Anterior cingulate cortex (tissue), 58 donors: ENCODE measurements at regions not wholly inside any gene's neighbourhood (a gene's known extent, or its start where the extent isn't known, plus 50 kb on each side); places are given as distances from the start of the nearest gene placed in this dataset.
A peak's percentile ranks its signal among the peaks of the same experiment; 100 is the strongest.

Source experiments
- DNase-seq, 58 donors: peaks; one replicate each; lab custom pipeline; 2025; lab: John Stamatoyannopoulos, UW

- DNase-seq: no peak
Measured at GRCh38 chr18:34583895-34584294, 126.2 kb upstream of the DTNA start.

DNA sequence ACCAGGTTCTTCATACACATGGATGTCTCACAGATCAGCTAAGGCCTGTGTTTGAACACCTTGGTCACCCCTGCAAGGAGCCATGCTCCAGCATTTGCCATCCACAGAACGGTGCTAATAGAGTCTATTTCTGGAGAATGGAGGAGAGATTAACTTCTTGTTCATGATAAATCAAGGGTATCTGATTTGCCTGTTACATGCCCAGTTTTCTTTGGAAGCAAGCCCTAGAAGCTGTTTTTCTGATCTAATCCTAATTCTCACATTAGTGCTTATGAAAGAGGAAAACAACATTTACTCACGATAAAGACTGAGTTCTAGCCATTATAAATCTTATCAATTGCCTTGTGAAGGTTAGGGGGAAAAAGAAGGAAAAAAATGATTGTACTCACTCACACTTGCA is 119.6 kb upstream of the DTNA start:
- no peak for DNase-seq

GRCh38 chr18:34591920-34592444 is 118.1 kb upstream of the DTNA start:
- DNase-seq: no peak

GRCh38 chr18:34592481-34592880 is 117.6 kb upstream of the DTNA start:
- peak in 1 of 58 donors; percentile 26 for DNase-seq

GRCh38 chr18:34592961-34593382 is 117.1 kb upstream of the DTNA start:
- DNase-seq: peak in 51 of 58 donors; percentile 12 to 82 (median 48)

- DNase-seq: no peak
Measured at GRCh38 chr18:34594266-34594665, 115.8 kb upstream of the DTNA start.

DNA sequence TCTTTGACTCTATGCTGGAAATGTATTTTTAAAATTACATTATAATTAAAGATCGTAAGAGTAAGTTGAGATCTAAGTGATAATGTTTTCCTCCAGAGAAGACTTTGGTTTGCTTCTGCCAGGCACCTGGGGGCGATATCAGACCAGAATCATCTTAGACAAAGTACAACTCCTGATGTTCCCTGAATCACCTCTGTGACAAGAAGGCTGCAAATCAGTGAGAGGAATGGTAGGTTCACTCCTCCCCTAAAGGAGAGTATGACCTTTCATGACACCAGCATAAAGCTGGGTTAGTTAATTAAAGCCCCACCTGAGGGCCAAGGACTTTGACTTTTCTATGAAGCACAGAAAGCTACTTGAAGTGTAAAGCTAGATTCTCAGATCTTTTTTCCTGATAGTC is 114.4 kb upstream of the DTNA start:
- DNase-seq: peak in 3 of 58 donors; percentile 5 to 10 (median 7)

- no peak for DNase-seq
Measured at GRCh38 chr18:34598120-34598635, 111.9 kb upstream of the DTNA start.

GRCh38 chr18:34600158-34600557 is 109.9 kb upstream of the DTNA start:
- DNase-seq: no peak

GRCh38 chr18:34600874-34601656 is 109.0 kb upstream of the DTNA start:
- DNase-seq: no peak

DNA sequence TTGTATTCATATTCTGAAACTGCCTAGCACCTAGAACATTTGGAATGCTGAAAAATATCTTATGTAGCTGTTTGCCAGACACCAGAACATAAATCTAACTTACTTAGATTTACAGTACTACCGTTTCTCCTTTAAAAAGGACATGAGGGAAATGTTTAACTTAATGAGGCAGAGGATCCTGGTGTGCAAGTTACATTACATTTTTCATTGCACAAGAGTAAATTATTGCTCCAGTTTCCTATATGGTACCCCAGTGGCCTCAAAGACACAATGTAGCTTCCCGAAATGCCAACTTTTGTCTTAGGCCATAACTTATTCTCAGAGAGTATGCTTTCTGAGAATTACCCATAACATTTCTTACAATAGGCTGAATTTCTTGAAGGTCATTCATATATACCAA is 105.5 kb upstream of the DTNA start:
- no peak for DNase-seq

GRCh38 chr18:34606851-34607250 is 103.2 kb upstream of the DTNA start:
- no peak for DNase-seq

GRCh38 chr18:34608064-34608463 is 102.0 kb upstream of the DTNA start:
- no peak for DNase-seq

DNA sequence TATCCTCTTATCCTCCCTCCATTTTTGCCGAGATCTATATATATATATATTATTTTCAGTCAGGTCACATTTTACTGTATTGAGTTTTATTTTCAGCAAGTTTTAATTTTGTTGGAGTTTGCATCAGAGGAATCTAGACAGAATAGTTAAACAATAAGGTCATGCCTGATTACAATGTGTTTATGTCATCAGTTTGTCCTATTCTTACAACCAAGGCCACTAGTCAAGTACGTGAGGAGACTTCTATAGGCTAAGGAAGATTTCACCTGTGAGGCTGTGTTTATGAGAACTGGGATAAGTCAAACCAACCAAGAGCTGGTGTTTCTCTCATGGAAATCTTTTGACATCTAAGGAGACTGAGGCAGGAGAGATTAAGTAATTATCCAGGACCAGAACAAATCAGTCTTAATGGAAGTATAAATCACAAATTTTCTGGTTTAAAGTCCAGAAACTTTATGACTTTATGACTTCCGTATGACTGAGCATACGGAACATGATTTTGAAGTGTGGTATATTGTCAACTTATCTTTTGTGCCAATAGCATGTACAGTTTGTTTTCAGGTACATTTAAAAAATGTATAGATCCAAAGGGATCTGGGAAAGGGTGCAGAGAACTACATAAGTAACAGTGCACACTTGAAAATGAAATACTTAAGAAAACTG is 100.0 kb upstream of the DTNA start:
- DNase-seq: no peak

DNA sequence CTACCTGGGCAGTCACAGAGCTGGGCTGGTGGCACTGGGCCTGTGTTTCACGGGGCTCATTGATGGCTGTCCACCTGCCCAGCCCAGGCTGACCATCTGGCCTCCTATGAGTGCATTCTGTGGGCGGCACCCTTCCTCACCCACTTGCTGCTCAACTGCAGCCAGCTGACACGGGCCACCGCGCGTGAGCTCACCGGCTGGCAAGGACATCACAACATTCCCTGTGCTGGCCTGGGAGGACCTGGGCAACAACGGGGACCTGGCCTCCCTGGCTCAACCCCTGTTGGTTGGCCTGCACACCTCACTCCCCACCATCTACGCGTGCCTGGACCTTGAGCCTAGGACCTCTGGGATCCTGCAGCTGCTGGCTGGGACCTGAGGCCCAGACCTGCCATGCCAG is 98.2 kb upstream of the DTNA start:
- peak in 1 of 58 donors; percentile 6 for DNase-seq

- no peak for DNase-seq
Measured at GRCh38 chr18:34620258-34620861, 89.7 kb upstream of the DTNA start.

- DNase-seq: no peak
Measured at GRCh38 chr18:34623557-34623956, 86.5 kb upstream of the DTNA start.

GRCh38 chr18:34624551-34624950 is 85.5 kb upstream of the DTNA start:
- no peak for DNase-seq

DNA sequence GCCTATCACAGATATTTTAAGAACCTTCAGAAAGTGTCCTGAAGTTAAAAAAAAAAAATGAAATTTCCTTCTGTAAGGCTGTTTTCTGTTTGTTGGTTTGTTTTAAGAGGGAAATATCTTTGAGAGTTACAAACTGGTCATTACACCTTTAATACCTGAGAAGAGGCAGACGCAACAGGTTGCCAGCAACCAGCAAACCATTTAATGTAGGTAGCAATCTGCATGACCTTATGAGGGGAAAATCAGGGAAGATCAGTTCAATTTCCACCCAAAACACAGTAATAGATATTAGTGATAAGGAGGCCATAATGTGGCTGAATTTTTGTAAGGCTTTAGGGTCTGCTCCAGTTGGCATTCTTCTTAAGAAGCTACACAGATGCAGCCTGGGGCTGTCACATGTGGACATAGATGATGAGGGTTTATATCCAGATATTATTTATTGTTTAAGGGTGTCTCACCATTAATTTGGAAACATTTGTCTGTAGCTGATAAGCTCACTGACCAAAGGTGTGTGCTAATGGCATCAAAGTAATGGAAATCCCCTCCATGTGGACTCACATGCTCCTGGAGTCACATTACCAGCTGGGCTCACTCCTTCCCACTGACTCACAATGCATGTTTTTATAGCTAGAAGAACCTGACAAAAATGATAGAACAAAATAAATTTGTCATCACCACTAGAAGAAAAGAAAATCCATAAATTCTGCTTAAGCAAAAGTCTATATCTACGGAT is 83.5 kb upstream of the DTNA start:
- no peak for DNase-seq

- DNase-seq: peak in 1 of 58 donors; percentile 44
Measured at GRCh38 chr18:34627137-34627920, 82.8 kb upstream of the DTNA start.
